SJCRH30 (cell line): ENCODE measurements at regions not wholly inside any gene's neighbourhood (a gene's known extent, or its start where the extent isn't known, plus 50 kb on each side); places are given as distances from the start of the nearest gene placed in this dataset.
"Not testable (repeated sequence)": the region's sequence is repeated elsewhere in the genome, so short reads cannot be mapped to it uniquely, and the experiment has no call there.

Experiments
- DNase-seq, 2 experiments: peaks; one replicate each; pipeline ENCODE4 v3.0.0-alpha.2; 2015 to 2020
- H3K27ac ChIP-seq: fragments of 250-450 bp; sonication (Bioruptor Pico); 2 replicates; pipeline ENCODE4 v1.5.1; 2020; ENCODE audit warnings: mild to moderate bottlenecking, moderate library complexity
- H3K27me3 ChIP-seq: fragments of 250-450 bp; sonication (Bioruptor Pico); 2 replicates; pipeline ENCODE4 v1.5.1; 2020; ENCODE audit warnings: mild to moderate bottlenecking, moderate library complexity
- H3K36me3 ChIP-seq: fragments of 250-450 bp; sonication (Bioruptor Pico); 2 replicates; pipeline ENCODE4 v1.5.1; 2020; ENCODE audit warnings: mild to moderate bottlenecking, moderate library complexity
- H3K4me1 ChIP-seq: fragments of 250-450 bp; sonication (Bioruptor Pico); 2 replicates; pipeline ENCODE4 v1.5.1; 2020; ENCODE audit warnings: mild to moderate bottlenecking, moderate library complexity
- H3K4me3 ChIP-seq: fragments of 250-450 bp; sonication (Bioruptor Pico); 2 replicates; pipeline ENCODE4 v1.5.1; 2020; ENCODE audit warnings: mild to moderate bottlenecking, moderate library complexity
- H3K9me3 ChIP-seq: fragments of 250-450 bp; sonication (Bioruptor Pico); replicated peaks from 2 replicates; pipeline ENCODE4 v1.5.1; 2020; ENCODE audit warnings: mild to moderate bottlenecking, moderate library complexity

DNA sequence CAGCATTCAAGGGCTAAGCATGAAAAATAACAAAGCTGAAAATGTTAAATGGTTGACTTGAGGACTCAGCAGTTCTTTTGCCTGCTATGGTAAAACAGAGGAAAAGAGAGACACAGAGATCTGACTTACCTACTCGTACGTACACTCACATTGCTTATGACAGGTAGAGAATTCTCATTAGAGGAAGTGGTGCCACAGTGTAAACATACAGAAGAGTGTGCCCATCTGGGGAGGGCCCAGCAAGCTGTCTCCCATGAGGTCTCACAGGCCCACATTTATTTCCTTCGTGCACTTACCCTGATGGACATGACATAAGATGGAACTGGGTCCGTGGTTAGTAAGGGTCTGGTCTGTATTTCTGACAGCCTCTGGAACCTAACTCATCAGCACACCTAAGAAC is 729.1 kb downstream of the BCL11A start:
- Histone ChIP-seq H3K36me3 (no peaks in the 10 kb centered on the region), H3K4me1 (peaks cover 6% of the 10 kb centered on the region; the same call in 1 of the 2 replicates), H3K27ac (no peak overlapping the region), H3K9me3 (no peaks in the 10 kb centered on the region), H3K27me3 (no peaks in the 10 kb centered on the region), H3K4me3 (no peak overlapping the region)
- DNase-seq: no peak

GRCh38 chr2:59816075-59816474 is 737.4 kb downstream of the BCL11A start:
- no peaks in the 10 kb centered on the region for H3K36me3 ChIP-seq
- H3K27me3 ChIP-seq: no peaks in the 10 kb centered on the region
- H3K4me1 ChIP-seq: no peaks in the 10 kb centered on the region
- no peak overlapping the region for H3K4me3 ChIP-seq
- no peak for DNase-seq
- no peak overlapping the region for H3K27ac ChIP-seq
- H3K9me3 ChIP-seq: no peaks in the 10 kb centered on the region

GRCh38 chr2:59810283-59810682 is 743.2 kb downstream of the BCL11A start:
- not testable (repeated sequence) for H3K36me3 ChIP-seq, H3K27ac ChIP-seq, H3K4me1 ChIP-seq, DNase-seq, H3K4me3 ChIP-seq, H3K9me3 ChIP-seq, H3K27me3 ChIP-seq

- Histone ChIP-seq H3K27me3 (no peaks in the 10 kb centered on the region), H3K27ac (no peak overlapping the region), H3K9me3 (no peaks in the 10 kb centered on the region), H3K4me1 (no peaks in the 10 kb centered on the region), H3K36me3 (no peaks in the 10 kb centered on the region), H3K4me3 (no peak overlapping the region)
- DNase-seq: no peak
Measured at GRCh38 chr2:59806486-59806885, 747.0 kb downstream of the BCL11A start.

- no peak overlapping the region for H3K27ac ChIP-seq
Measured at GRCh38 chr2:59804732-59805131, 748.7 kb downstream of the BCL11A start.

DNA sequence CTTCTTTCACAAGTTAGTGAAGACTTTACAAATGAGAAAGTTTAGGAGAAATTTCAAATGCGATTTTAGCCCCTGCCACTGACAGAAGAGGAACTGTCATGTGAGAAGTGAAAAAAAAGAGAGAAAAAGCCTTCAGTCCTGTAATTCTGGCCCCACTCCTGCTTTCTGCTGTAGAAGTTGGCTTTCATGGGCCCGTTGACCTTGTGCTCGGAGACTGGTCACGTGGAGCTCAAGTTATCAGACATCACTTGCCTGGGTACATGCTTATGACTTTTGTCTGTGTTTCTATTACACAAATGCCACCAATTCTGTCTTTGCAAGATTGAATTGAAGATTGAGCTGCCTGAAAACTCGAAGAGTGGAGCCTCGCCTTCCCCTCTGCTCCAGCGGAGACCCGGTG is 749.9 kb downstream of the BCL11A start:
- no peak overlapping the region for H3K27ac ChIP-seq
- H3K36me3 ChIP-seq: no peaks in the 10 kb centered on the region
- DNase-seq: no peak

More at GRCh38 chr2:59804732-59805131, 748.7 kb downstream of the BCL11A start:
- Histone ChIP-seq H3K27me3 (no peaks in the 10 kb centered on the region), H3K4me3 (no peak overlapping the region), H3K9me3 (no peaks in the 10 kb centered on the region), H3K36me3 (no peaks in the 10 kb centered on the region), H3K4me1 (no peaks in the 10 kb centered on the region)
- no peak for DNase-seq

DNA sequence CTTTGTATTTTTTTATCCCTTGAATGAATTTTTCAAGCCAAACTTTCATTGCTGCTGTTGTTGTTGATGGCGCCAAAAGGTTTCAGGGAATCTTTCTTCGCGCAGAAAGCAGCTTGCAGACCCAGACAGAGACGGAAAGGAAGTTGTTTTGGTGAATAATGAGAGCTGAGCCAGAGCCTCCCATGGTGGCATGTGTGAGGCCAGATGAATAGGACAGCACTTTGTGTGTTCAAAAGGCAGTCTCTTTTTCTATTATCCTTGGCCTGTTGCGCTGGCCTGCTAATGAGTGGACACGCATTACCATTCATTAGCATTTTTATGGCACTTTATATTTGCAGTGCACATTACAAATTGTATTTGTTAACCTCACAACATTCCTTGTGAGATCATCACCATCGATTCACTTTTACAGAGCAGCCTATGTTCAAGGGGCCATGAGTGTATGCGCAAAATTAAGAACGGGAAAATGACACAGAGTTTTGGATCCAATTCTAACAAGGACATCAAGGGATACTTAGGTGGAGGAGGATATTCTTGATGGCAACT is 754.7 kb downstream of the BCL11A start:
- Histone ChIP-seq H3K9me3 (no peaks in the 10 kb centered on the region), H3K4me1 (no peaks in the 10 kb centered on the region), H3K4me3 (no peak overlapping the region), H3K27ac (no peak overlapping the region), H3K36me3 (no peaks in the 10 kb centered on the region), H3K27me3 (no peaks in the 10 kb centered on the region)
- no peak for DNase-seq

More for the DNA sequence above, 749.9 kb downstream of the BCL11A start:
- Histone ChIP-seq H3K27me3 (no peaks in the 10 kb centered on the region), H3K4me1 (no peaks in the 10 kb centered on the region), H3K4me3 (no peak overlapping the region), H3K9me3 (no peaks in the 10 kb centered on the region)

- H3K9me3 ChIP-seq: no peaks in the 10 kb centered on the region
- no peaks in the 10 kb centered on the region for H3K36me3 ChIP-seq
- H3K27ac ChIP-seq: no peak overlapping the region
- no peak for DNase-seq
- H3K27me3 ChIP-seq: no peaks in the 10 kb centered on the region
- no peak overlapping the region for H3K4me3 ChIP-seq
- H3K4me1 ChIP-seq: no peaks in the 10 kb centered on the region
Measured at GRCh38 chr2:59791004-59791618, 762.3 kb downstream of the BCL11A start.

GRCh38 chr2:59790186-59791003 is 763.1 kb downstream of the BCL11A start:
- H3K27me3 ChIP-seq: no peaks in the 10 kb centered on the region
- H3K27ac ChIP-seq: no peak overlapping the region
- H3K4me1 ChIP-seq: no peaks in the 10 kb centered on the region
- H3K36me3 ChIP-seq: no peaks in the 10 kb centered on the region
- DNase-seq: no peak
- H3K4me3 ChIP-seq: no peak overlapping the region
- H3K9me3 ChIP-seq: no peaks in the 10 kb centered on the region

DNA sequence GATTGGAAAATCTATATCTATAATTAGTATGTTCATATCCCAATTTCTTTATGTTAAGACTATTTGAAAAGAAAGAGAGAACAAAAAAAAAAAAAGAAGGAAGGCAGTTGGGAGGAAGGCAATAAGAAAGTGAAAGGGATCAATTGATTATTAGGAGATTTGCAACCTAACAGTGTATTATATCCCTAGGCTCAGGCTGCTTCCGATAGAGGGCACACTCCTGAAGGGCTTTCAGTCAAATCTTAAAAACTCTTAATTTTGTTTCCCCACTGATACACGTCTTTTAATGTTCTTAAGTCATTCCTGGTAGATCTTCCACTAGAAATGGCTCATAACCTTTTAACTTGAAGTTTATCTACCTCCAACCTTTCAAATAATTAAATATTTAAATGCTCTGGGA is 763.9 kb downstream of the BCL11A start:
- no peak for DNase-seq
- H3K9me3 ChIP-seq: no peaks in the 10 kb centered on the region
- H3K27ac ChIP-seq: no peak overlapping the region
- H3K36me3 ChIP-seq: no peaks in the 10 kb centered on the region
- no peaks in the 10 kb centered on the region for H3K27me3 ChIP-seq
- H3K4me3 ChIP-seq: no peak overlapping the region
- no peaks in the 10 kb centered on the region for H3K4me1 ChIP-seq

- no peak for DNase-seq
- Histone ChIP-seq H3K4me3 (no peak overlapping the region), H3K4me1 (no peaks in the 10 kb centered on the region), H3K27me3 (no peaks in the 10 kb centered on the region), H3K27ac (no peak overlapping the region), H3K9me3 (no peaks in the 10 kb centered on the region), H3K36me3 (no peaks in the 10 kb centered on the region)
Measured at GRCh38 chr2:59787095-59787494, 766.4 kb downstream of the BCL11A start.

DNA sequence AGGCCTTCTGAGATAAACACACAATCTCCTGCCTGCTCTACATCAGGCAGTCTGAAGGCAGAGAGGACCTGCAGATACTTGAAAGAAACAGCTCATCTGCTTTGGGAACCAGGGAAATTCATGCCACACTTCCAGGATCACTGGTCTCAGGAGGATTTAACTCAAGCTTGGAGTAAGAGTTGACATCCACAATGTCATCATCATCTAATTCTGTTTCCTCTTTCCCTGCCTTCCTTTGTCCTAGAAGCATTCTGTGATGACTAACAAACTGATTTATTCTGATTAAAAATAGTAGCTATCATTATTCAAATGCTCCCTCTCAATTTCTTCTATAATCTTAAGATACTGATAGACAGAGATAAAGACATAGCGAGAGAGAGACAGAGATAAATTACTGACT is 766.8 kb downstream of the BCL11A start:
- no peak overlapping the region for H3K27ac ChIP-seq

DNA sequence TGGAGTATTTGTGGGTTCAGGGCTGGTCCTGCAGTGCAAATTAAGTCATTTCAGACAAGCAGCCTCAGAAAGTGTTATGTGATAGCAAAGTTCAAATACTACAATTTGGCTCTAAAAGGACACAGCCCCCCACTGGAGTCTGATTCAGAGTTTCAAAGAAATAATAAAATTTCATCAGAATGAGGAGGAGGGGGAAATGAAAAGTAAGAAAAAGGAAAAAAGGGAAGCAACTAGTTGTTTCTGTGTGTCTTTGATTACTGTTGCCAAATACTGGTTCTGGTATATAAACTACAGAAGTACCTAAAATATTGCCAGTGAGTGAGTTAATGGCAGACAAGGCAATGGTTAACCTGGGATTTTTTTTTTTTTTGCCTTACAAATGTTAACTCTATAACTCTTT is 773.9 kb downstream of the BCL11A start:
- DNase-seq: no peak
- H3K36me3 ChIP-seq: no peaks in the 10 kb centered on the region
- no peaks in the 10 kb centered on the region for H3K9me3 ChIP-seq
- H3K4me3 ChIP-seq: no peak overlapping the region
- no peak overlapping the region for H3K27ac ChIP-seq
- peaks cover 14% of the 10 kb centered on the region for H3K4me1 ChIP-seq
- H3K27me3 ChIP-seq: no peaks in the 10 kb centered on the region

More for the DNA sequence above, 766.8 kb downstream of the BCL11A start:
- H3K27me3 ChIP-seq: no peaks in the 10 kb centered on the region
- no peak for DNase-seq
- H3K4me3 ChIP-seq: no peak overlapping the region
- H3K4me1 ChIP-seq: no peaks in the 10 kb centered on the region
- no peaks in the 10 kb centered on the region for H3K36me3 ChIP-seq
- H3K9me3 ChIP-seq: no peaks in the 10 kb centered on the region

DNA sequence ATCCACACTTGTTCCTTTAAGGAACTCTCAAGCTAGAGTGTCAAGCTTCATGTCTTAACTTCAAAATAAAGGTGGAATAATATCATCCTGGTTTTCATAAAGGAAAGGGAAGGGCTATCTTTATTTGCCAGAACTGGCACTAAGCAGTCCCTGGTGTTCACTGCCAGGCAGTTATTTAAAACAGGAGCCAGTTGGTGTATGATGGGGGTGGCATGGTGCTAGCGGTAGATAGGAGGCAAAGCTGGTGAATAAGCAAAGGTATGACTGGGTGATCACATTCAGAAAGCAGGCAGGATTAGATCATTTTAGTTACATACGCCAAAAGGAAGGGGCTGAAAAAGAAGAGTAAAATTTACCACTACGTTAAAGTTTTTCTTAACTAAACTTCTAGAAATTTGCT is 776.3 kb downstream of the BCL11A start:
- H3K9me3 ChIP-seq: no peaks in the 10 kb centered on the region
- no peak overlapping the region for H3K27ac ChIP-seq
- no peaks in the 10 kb centered on the region for H3K36me3 ChIP-seq
- peaks cover 19% of the 10 kb centered on the region for H3K4me1 ChIP-seq
- no peak for DNase-seq
- no peak overlapping the region for H3K4me3 ChIP-seq
- no peaks in the 10 kb centered on the region for H3K27me3 ChIP-seq

- H3K27ac ChIP-seq: no peak overlapping the region
Measured at GRCh38 chr2:59776726-59777008, 776.8 kb downstream of the BCL11A start.

More at GRCh38 chr2:59776726-59777008, 776.8 kb downstream of the BCL11A start:
- Histone ChIP-seq H3K4me3 (no peak overlapping the region), H3K4me1 (peaks cover 19% of the 10 kb centered on the region), H3K36me3 (no peaks in the 10 kb centered on the region), H3K9me3 (no peaks in the 10 kb centered on the region), H3K27me3 (no peaks in the 10 kb centered on the region)
- no peak for DNase-seq
